ENCODE measurements at regions not wholly inside any gene's neighbourhood (a gene's known extent, or its start where the extent isn't known, plus 50 kb on each side); places are given as distances from the start of the nearest gene placed in this dataset.
"Not testable (repeated sequence)": the region's sequence is repeated elsewhere in the genome, so short reads cannot be mapped to it uniquely, and the experiment has no call there.

DNA sequence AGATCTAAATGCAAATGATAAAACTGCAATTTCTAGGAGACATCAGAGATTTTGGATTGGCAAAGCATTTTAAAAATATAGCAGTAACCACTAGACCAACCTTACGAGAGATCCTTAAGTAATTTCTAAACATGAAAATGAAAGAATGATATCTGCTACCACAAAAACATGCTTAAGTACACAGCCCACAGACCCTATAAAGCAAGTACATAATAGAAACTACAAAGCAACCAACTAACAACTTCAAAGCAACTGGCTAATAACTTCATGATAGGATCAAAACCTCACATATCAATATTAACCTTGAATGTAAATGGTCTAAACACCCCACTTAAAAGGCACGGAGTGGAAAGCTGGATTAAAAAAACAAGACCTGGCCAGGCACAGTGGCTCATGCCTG lies 209.9 kb upstream of the SOX14 start:
- H3K4me3 ChIP-seq (ENCODE audit: low read depth, low read length), result no peak overlapping the region
- DNase-seq (ENCODE audit: low read depth), result no peak

GRCh38 chr3:137568880-137569279 lies 195.2 kb upstream of the SOX14 start:
- no peak for DNase-seq (ENCODE audit: low read depth)
- no peak overlapping the region for H3K4me3 ChIP-seq (ENCODE audit: low read depth, low read length)
- TF ChIP-seq, protein P1, sequence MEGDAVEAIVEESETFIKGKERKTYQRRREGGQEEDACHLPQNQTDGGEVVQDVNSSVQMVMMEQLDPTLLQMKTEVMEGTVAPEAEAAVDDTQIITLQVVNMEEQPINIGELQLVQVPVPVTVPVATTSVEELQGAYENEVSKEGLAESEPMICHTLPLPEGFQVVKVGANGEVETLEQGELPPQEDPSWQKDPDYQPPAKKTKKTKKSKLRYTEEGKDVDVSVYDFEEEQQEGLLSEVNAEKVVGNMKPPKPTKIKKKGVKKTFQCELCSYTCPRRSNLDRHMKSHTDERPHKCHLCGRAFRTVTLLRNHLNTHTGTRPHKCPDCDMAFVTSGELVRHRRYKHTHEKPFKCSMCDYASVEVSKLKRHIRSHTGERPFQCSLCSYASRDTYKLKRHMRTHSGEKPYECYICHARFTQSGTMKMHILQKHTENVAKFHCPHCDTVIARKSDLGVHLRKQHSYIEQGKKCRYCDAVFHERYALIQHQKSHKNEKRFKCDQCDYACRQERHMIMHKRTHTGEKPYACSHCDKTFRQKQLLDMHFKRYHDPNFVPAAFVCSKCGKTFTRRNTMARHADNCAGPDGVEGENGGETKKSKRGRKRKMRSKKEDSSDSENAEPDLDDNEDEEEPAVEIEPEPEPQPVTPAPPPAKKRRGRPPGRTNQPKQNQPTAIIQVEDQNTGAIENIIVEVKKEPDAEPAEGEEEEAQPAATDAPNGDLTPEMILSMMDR (conservative IDR thresholded peaks at IDR 0.05; ENCODE audit: low read depth, low read length), result no peak

More for the DNA sequence above, 209.9 kb upstream of the SOX14 start:
- TF ChIP-seq, protein P1 (conservative IDR thresholded peaks at IDR 0.05; ENCODE audit: low read depth, low read length), result no peak

GRCh38 chr3:137572931-137573330 lies 191.2 kb upstream of the SOX14 start:
- TF ChIP-seq, protein P1 (conservative IDR thresholded peaks at IDR 0.05; ENCODE audit: low read depth, low read length), result no peak
- no peak overlapping the region for H3K4me3 ChIP-seq (ENCODE audit: low read depth, low read length)
- DNase-seq (ENCODE audit: low read depth), result no peak

GRCh38 chr3:137582484-137582883 lies 181.6 kb upstream of the SOX14 start:
- TF ChIP-seq, protein P1 (conservative IDR thresholded peaks at IDR 0.05; ENCODE audit: low read depth, low read length), result no peak
- no peak for DNase-seq (ENCODE audit: low read depth)
- H3K4me3 ChIP-seq (ENCODE audit: low read depth, low read length), result no peak overlapping the region

DNA sequence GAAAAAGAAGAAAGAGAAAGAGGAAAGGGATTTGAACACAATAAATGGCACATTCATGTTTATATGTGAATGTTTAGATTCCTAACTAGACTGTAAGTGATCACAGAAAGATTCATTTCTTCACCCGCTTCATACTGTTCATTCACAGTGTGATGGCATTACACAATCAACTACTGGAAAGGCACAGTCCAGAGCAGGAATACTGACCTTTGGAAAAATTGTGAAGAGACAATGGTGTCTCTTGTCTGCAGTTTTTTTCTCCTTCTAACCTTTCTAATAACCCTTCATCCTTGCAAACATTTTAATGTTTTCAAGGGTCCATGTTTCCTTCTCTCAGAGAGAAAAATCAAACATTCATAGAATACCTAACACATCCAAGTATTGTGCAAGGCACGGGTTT lies 180.9 kb upstream of the SOX14 start:
- TF ChIP-seq, protein P1 (conservative IDR thresholded peaks at IDR 0.05; ENCODE audit: low read depth, low read length), result no peak

DNA sequence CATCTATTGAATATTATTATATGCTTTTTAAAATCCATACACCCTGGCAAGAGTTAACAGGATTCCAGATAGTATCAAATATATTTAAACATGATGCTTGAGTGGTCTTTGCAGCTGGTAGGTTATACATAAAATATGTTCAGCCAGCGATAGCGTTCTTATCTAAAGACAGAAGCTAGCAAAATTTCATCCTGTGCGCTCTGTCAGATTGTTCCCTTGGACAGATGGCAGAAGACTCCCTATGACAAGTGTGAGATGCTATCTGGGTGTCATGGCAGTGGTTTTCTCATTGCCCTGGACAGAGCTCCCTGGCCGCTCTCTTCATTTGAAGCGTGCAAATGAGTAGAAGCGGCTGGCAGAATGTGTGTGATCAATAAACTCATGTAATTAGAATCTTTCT lies 175.2 kb upstream of the SOX14 start:
- TF ChIP-seq, protein P1 (conservative IDR thresholded peaks at IDR 0.05; ENCODE audit: low read depth, low read length), result no peak
- DNase-seq (ENCODE audit: low read depth), result no peak
- no peak overlapping the region for H3K4me3 ChIP-seq (ENCODE audit: low read depth, low read length)

More for the DNA sequence above, 180.9 kb upstream of the SOX14 start:
- DNase-seq (ENCODE audit: low read depth), result no peak
- no peak overlapping the region for H3K4me3 ChIP-seq (ENCODE audit: low read depth, low read length)

GRCh38 chr3:137595415-137595814 lies 168.7 kb upstream of the SOX14 start:
- not testable (repeated sequence) for DNase-seq (ENCODE audit: low read depth); H3K4me3 ChIP-seq (ENCODE audit: low read depth, low read length)

DNA sequence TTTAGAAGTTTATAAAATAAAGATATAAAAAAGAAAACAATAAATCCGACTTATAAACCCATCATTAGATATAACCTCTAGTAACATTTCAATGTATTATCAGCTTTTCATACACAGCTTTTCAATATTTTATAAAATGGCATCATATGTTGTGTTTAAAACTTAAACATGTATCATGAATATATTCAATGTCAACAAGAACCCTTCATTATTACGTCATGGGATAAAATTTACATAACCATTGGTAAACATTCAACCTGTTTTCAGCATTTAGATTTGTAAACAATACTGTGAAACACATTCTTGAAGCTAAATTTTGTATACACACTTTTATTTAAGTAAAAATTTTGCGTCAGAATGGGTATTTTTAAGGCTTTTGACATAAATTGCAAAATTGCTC lies 153.4 kb upstream of the SOX14 start:
- no peak overlapping the region for H3K4me3 ChIP-seq (ENCODE audit: low read depth, low read length)
- no peak for DNase-seq (ENCODE audit: low read depth)
- TF ChIP-seq, protein P1 (conservative IDR thresholded peaks at IDR 0.05; ENCODE audit: low read depth, low read length), result no peak

Measured in epithelial cell of proximal tubule (primary cell).